K562 (cell line): ENCODE measurements at regions not wholly inside any gene's neighbourhood (a gene's known extent, or its start where the extent isn't known, plus 50 kb on each side); places are given as distances from the start of the nearest gene placed in this dataset.

ENCODE experiments used
- ATAC-seq: fragments of 200-7000 bp; cut with Tn5 transposase; 3 replicates; pipeline ENCODE4 v1.9.1; 2020; ENCODE audit warnings: moderate library complexity
- BruUV-seq: library from RNA; stranded (reverse); fragments of 400-500 nt; replicated peaks from 2 replicates; lab custom pipeline; 2021; lab: Mats Ljungman, UMichigan
- CTCF ChIA-PET: fragments of 300-600 bp; formaldehyde crosslinking; extraction: SDS; loops from one replicate; lab custom pipeline; 2021; ENCODE audit warnings: low intra/inter-chr PET ratio; lab: Yijun Ruan, JAX
- POLR2A ChIA-PET: fragments of 300-600, 350-650 bp; sonication (Branson Sonifier 250); formaldehyde crosslinking; extraction: SDS; loops from one replicate; lab custom pipeline; 2021; ENCODE audit warnings: antibody characterized with exemption, inconsistent platforms; lab: Yijun Ruan, JAX
- DNase-seq, 4 experiments: peaks; one replicate each; pipeline versions ENCODE4 v3.0.0 to v3.0.0-alpha.2; 2011 to 2018; ENCODE audit warnings: low spot score in 3 of 4, mixed read lengths in 3 of 4; ENCODE audit errors: extremely low read depth in 1 of 4
- FAIRE-seq: peaks from 2 replicates; lab custom pipeline; 2011; peaks lifted over from hg19 to GRCh38; lab: Jason Lieb, UNC
- H2AFZ ChIP-seq: 2 replicates; pipeline ENCODE4 v1.6.0; 2011; ENCODE audit warnings: low read depth, low read length, control low read depth, inconsistent platforms
- H3K27ac ChIP-seq: fragments of 200-600 bp; 3 replicates; pipeline ENCODE4 v1.8.0; 2011; ENCODE audit warnings: low read depth, mild to moderate bottlenecking, control low read depth, inconsistent platforms, low read length, moderate library complexity, mixed read lengths; ENCODE audit errors: extremely low read depth
- H3K27me3 ChIP-seq, 2 experiments: fragments of 300-600 bp in 1 of 2; 2 replicates in 1 of 2; 3 replicates in 1 of 2; pipeline versions ENCODE4 v1.6.0 to v1.8.0; 2011; ENCODE audit warnings: inconsistent platforms in 2 of 2, low read length in 2 of 2, mild to moderate bottlenecking in 1 of 2, mixed read lengths in 1 of 2, moderate library complexity in 1 of 2; ENCODE audit not compliant: control insufficient read depth in 2 of 2, insufficient read depth in 2 of 2
- H3K36me3 ChIP-seq: fragments of 300-600 bp; 3 replicates; pipeline ENCODE4 v1.8.0; 2011; ENCODE audit warnings: mild to moderate bottlenecking, low read length, inconsistent platforms; ENCODE audit not compliant: control insufficient read depth, insufficient read depth
- H3K4me1 ChIP-seq, 2 experiments: fragments of 200-600 bp in 1 of 2; replicated peaks in 1 of 2; 2 replicates in 1 of 2; 3 replicates in 1 of 2; pipeline versions ENCODE4 v1.5.1 to v1.8.0; 2011; ENCODE audit warnings: inconsistent platforms in 2 of 2, low read length in 2 of 2, mild to moderate bottlenecking in 1 of 2, mixed read lengths in 1 of 2, moderate library complexity in 1 of 2; ENCODE audit not compliant: control insufficient read depth in 2 of 2, insufficient read depth in 2 of 2
- H3K4me2 ChIP-seq: 2 replicates; pipeline ENCODE4 v1.6.1; 2011; ENCODE audit warnings: low read length, control low read depth, inconsistent platforms, mixed read lengths; ENCODE audit not compliant: insufficient read depth
- H3K4me3 ChIP-seq: fragments of 200-600 bp; sonication (generic), shearing (Covaris generic); 2 replicates; pipeline ENCODE4 v1.5.1; 2016; ENCODE audit warnings: control low read depth, inconsistent platforms
- H3K79me2 ChIP-seq: fragments of 200-600 bp; 3 replicates; pipeline ENCODE4 v1.8.0; 2011; ENCODE audit warnings: low read length, inconsistent platforms; ENCODE audit not compliant: control insufficient read depth, insufficient read depth
- H3K9ac ChIP-seq, 2 experiments: 2 replicates each; pipeline versions ENCODE4 v1.6.0 to v1.6.1; 2011; ENCODE audit warnings: low read depth in 2 of 2, low read length in 2 of 2, control low read depth in 1 of 2, inconsistent platforms in 1 of 2, mild to moderate bottlenecking in 1 of 2, mixed read lengths in 1 of 2; ENCODE audit not compliant: insufficient read depth in 1 of 2
- H3K9me1 ChIP-seq: one replicate; pipeline ENCODE4 v1.6.0; 2011; ENCODE audit warnings: inconsistent platforms, mild to moderate bottlenecking, low read length, moderate library complexity; ENCODE audit not compliant: control insufficient read depth, insufficient read depth
- H3K9me3 ChIP-seq: replicated peaks from 2 replicates; pipeline ENCODE4 v1.5.1; 2011; ENCODE audit warnings: low read depth, low read length, inconsistent platforms; ENCODE audit not compliant: control insufficient read depth, insufficient read depth
- H4K20me1 ChIP-seq: replicated peaks from 2 replicates; pipeline ENCODE4 v1.6.1; 2011; ENCODE audit warnings: low read length, inconsistent platforms, mixed read lengths; ENCODE audit not compliant: control insufficient read depth, insufficient read depth
- EGR1 ChIP-seq: fragments of 450-650 bp; conservative IDR thresholded peaks from 2 replicates; pipeline ENCODE4 v1.6.1; 2017; ENCODE audit warnings: mild to moderate bottlenecking
- ELF1 ChIP-seq: fragments of 200-800 bp; sonication (Bioruptor generic); IDR thresholded peaks from 2 replicates; pipeline ENCODE4 v1.6.1; 2016; ENCODE audit warnings: missing genetic modification characterization, missing compliant biosample characterization
- HDAC8 ChIP-seq: fragments of 450-650 bp; IDR thresholded peaks from 2 replicates; pipeline ENCODE4 v1.6.1; 2016; ENCODE audit warnings: mild to moderate bottlenecking, missing genetic modification characterization, moderate library complexity, missing compliant biosample characterization
- KAT8 ChIP-seq: fragments of 450-650 bp; IDR thresholded peaks from 2 replicates; pipeline ENCODE4 v1.6.1; 2016; ENCODE audit warnings: low read depth, mild to moderate bottlenecking
- PHB2 ChIP-seq: fragments of 450-650 bp; IDR thresholded peaks from 2 replicates; pipeline ENCODE4 v1.6.1; 2017; ENCODE audit warnings: low read depth
- PYGO2 ChIP-seq: fragments of 450-650 bp; IDR thresholded peaks from 2 replicates; pipeline ENCODE4 v1.6.1; 2016; ENCODE audit warnings: mild to moderate bottlenecking, missing genetic modification characterization, moderate library complexity, missing compliant biosample characterization
- SP1 ChIP-seq: sonication (generic); formaldehyde crosslinking; IDR thresholded peaks from 2 replicates; pipeline ENCODE4 v1.8.1; 2022; ENCODE audit warnings: mild to moderate bottlenecking, missing genetic modification reagents
- TAL1 ChIP-seq: fragments of 450-650 bp; IDR thresholded peaks from 2 replicates; pipeline ENCODE4 v1.6.1; 2016; ENCODE audit warnings: mild to moderate bottlenecking
- ZNF23 ChIP-seq: fragments of 250-450 bp; sonication (Bioruptor Pico); IDR thresholded peaks from 2 replicates; pipeline ENCODE4 v1.4.0; 2020; ENCODE audit warnings: mild to moderate bottlenecking
- ZZZ3 ChIP-seq: fragments of 450-650 bp; IDR thresholded peaks from 2 replicates; pipeline ENCODE4 v1.6.1; 2016; ENCODE audit warnings: antibody characterized with exemption, mild to moderate bottlenecking, moderate library complexity
- WGBS: fragments of 100-300 bp; shearing (Covaris generic); methylation state at CpG from one replicate; pipeline ENCODE4 v1.1.6; 2016; ENCODE audit warnings: low coverage, mixed read lengths; ENCODE audit not compliant: insufficient coverage; ENCODE audit errors: missing lambda C conversion rate; 5-methylcytosine and 5-hydroxymethylcytosine counted together
- in situ Hi-C: fragments of 300-500 bp; cut with MboI; formaldehyde crosslinking; loops from 4 replicates; pipeline ENCODE4 v1.15.0; 2018; ENCODE audit warnings: inconsistent platforms, mixed read lengths
- intact Hi-C: fragments of 100-400 bp; cut with micrococcal nuclease; formaldehyde crosslinking; loops from 2 replicates; pipeline ENCODE4 v1.14.2; 2022
- TF ChIP-seq, protein P1 (sequence below): sonication (generic); formaldehyde crosslinking; IDR thresholded peaks from 2 replicates; pipeline ENCODE4 v1.5.0; 2020; ENCODE audit warnings: missing genetic modification reagents
- TF ChIP-seq, protein P2 (sequence below): fragments of 450-650 bp; IDR thresholded peaks from 2 replicates; pipeline ENCODE4 v1.6.1; 2016; ENCODE audit warnings: missing biosample characterization, missing genetic modification characterization

DNA sequence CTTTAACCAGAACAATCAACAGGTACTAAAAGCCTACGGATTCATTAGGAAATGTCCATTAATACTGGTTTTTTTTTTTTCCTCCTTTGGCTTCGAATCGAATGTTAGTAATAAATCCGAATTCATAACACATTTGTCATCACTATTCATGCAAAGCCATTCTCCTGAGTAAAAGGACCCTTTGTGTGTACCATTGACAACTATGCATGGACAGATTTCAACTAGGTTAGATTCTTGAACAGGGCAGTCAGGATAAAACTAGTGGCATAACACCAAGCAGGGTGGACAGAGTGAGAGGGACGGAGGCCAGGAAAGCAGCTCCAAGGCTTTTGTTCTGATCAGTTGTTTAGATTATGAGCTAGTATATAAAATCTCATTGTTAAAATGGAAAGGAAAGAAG is 1722.0 kb upstream of the TENM3 start:
- ATAC-seq: no peak

More for the DNA sequence above, 1722.0 kb upstream of the TENM3 start:
- in situ Hi-C loops (no loop called here), intact Hi-C loops (no loop called here)
- Histone ChIP-seq H3K9me3 (no peaks in the 10 kb centered on the region), H4K20me1 (no peaks in the 10 kb centered on the region), H3K9ac (no peak overlapping the region), H3K4me2 (no peak overlapping the region), H3K4me3 (no peak overlapping the region), H3K9me1 (no peaks in the 10 kb centered on the region), H3K27me3 (no peaks in the 10 kb centered on the region), H3K79me2 (no peaks in the 10 kb centered on the region), H3K4me1 (no peaks in the 10 kb centered on the region), H2AFZ (no peak overlapping the region), H3K36me3 (no peaks in the 10 kb centered on the region), H3K27ac (no peak overlapping the region)
- no TSS peak for BruUV-seq
- ChIA-PET CTCF (no interaction called here), POLR2A (no interaction called here)
- no peak for DNase-seq
- 0% methylated on average over 5 of the region's 5 CpGs for WGBS
- no peak for FAIRE-seq
- no peak for TF ChIP-seq PYGO2 (tag)
- no peak for TF ChIP-seq ELF1 (tag)
- TF ChIP-seq HDAC8 (tag): no peak
- TF ChIP-seq TAL1: no peak
- TF ChIP-seq SP1 (CRISPR knock-in tag): no peak
- no peak for TF ChIP-seq EGR1
- TF ChIP-seq PHB2: no peak
- no peak for TF ChIP-seq ZZZ3
- no peak for TF ChIP-seq KAT8
- TF ChIP-seq, protein P1, sequence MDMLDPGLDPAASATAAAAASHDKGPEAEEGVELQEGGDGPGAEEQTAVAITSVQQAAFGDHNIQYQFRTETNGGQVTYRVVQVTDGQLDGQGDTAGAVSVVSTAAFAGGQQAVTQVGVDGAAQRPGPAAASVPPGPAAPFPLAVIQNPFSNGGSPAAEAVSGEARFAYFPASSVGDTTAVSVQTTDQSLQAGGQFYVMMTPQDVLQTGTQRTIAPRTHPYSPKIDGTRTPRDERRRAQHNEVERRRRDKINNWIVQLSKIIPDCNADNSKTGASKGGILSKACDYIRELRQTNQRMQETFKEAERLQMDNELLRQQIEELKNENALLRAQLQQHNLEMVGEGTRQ (CRISPR knock-in tag): no peak
- no peak for TF ChIP-seq ZNF23 (CRISPR knock-in tag)
- TF ChIP-seq, protein P2, sequence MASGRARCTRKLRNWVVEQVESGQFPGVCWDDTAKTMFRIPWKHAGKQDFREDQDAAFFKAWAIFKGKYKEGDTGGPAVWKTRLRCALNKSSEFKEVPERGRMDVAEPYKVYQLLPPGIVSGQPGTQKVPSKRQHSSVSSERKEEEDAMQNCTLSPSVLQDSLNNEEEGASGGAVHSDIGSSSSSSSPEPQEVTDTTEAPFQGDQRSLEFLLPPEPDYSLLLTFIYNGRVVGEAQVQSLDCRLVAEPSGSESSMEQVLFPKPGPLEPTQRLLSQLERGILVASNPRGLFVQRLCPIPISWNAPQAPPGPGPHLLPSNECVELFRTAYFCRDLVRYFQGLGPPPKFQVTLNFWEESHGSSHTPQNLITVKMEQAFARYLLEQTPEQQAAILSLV (tag): no peak
